ENCODE measurements at regions not wholly inside any gene's neighbourhood (a gene's known extent, or its start where the extent isn't known, plus 50 kb on each side); places are given as distances from the start of the nearest gene placed in this dataset.

- Histone ChIP-seq H3K9me3 (ENCODE audit: control insufficient read depth in 3 of 3, low read length in 3 of 3) (no peaks in the 10 kb centered on the region), H3K27me3 (ENCODE audit: control insufficient read depth in 3 of 3, insufficient read depth in 3 of 3, low read length in 3 of 3) (no peaks in the 10 kb centered on the region), H3K27ac (ENCODE audit: low read depth, low read length) (no peak overlapping the region), H3K9ac (ENCODE audit: low read depth in 1 of 3, low read length in 3 of 3) (no peak overlapping the region), H3K4me3 (ENCODE audit: low read length in 3 of 3) (no peak overlapping the region), H3K4me1 (ENCODE audit: control insufficient read depth in 3 of 3, insufficient read depth in 3 of 3, low read length in 3 of 3) (peaks cover 0 to 3% (median 0%) of the 10 kb centered on the region in 3 donors), H3K36me3 (ENCODE audit: control insufficient read depth in 3 of 3, insufficient read depth in 3 of 3, low read length in 3 of 3) (no peaks in the 10 kb centered on the region)
Measured at GRCh38 chr2:145086910-145087309, 567.0 kb upstream of the ZEB2 start.

GRCh38 chr2:145085612-145086011 is 565.7 kb upstream of the ZEB2 start:
- H3K4me3 ChIP-seq (ENCODE audit: low read length in 3 of 3) = no peak overlapping the region
- no peak overlapping the region for H3K27ac ChIP-seq (ENCODE audit: low read depth, low read length)
- H3K9ac ChIP-seq (ENCODE audit: low read depth in 1 of 3, low read length in 3 of 3) = no peak overlapping the region

GRCh38 chr2:145080426-145080825 is 560.5 kb upstream of the ZEB2 start:
- H3K27me3 ChIP-seq (ENCODE audit: control insufficient read depth in 3 of 3, insufficient read depth in 3 of 3, low read length in 3 of 3) = no peaks in the 10 kb centered on the region
- H3K9me3 ChIP-seq (ENCODE audit: control insufficient read depth in 3 of 3, low read length in 3 of 3) = no peaks in the 10 kb centered on the region
- no peaks in the 10 kb centered on the region for H3K36me3 ChIP-seq (ENCODE audit: control insufficient read depth in 3 of 3, insufficient read depth in 3 of 3, low read length in 3 of 3)
- no peak overlapping the region for H3K4me3 ChIP-seq (ENCODE audit: low read length in 3 of 3)
- H3K4me1 ChIP-seq (ENCODE audit: control insufficient read depth in 3 of 3, insufficient read depth in 3 of 3, low read length in 3 of 3) = no peaks in the 10 kb centered on the region
- H3K9ac ChIP-seq (ENCODE audit: low read depth in 1 of 3, low read length in 3 of 3) = no peak overlapping the region
- no peak overlapping the region for H3K27ac ChIP-seq (ENCODE audit: low read depth, low read length)

More at GRCh38 chr2:145085612-145086011, 565.7 kb upstream of the ZEB2 start:
- Histone ChIP-seq H3K27me3 (ENCODE audit: control insufficient read depth in 3 of 3, insufficient read depth in 3 of 3, low read length in 3 of 3) (no peaks in the 10 kb centered on the region), H3K9me3 (ENCODE audit: control insufficient read depth in 3 of 3, low read length in 3 of 3) (no peaks in the 10 kb centered on the region), H3K4me1 (ENCODE audit: control insufficient read depth in 3 of 3, insufficient read depth in 3 of 3, low read length in 3 of 3) (peaks cover 0 to 3% (median 0%) of the 10 kb centered on the region in 3 donors), H3K36me3 (ENCODE audit: control insufficient read depth in 3 of 3, insufficient read depth in 3 of 3, low read length in 3 of 3) (no peaks in the 10 kb centered on the region)

- Histone ChIP-seq H3K36me3 (ENCODE audit: control insufficient read depth in 3 of 3, insufficient read depth in 3 of 3, low read length in 3 of 3) (no peaks in the 10 kb centered on the region), H3K9ac (ENCODE audit: low read depth in 1 of 3, low read length in 3 of 3) (no peak overlapping the region), H3K27ac (ENCODE audit: low read depth, low read length) (no peak overlapping the region), H3K9me3 (ENCODE audit: control insufficient read depth in 3 of 3, low read length in 3 of 3) (no peaks in the 10 kb centered on the region), H3K4me1 (ENCODE audit: control insufficient read depth in 3 of 3, insufficient read depth in 3 of 3, low read length in 3 of 3) (no peaks in the 10 kb centered on the region), H3K27me3 (ENCODE audit: control insufficient read depth in 3 of 3, insufficient read depth in 3 of 3, low read length in 3 of 3) (no peaks in the 10 kb centered on the region), H3K4me3 (ENCODE audit: low read length in 3 of 3) (no peak overlapping the region)
Measured at GRCh38 chr2:145079641-145080040, 559.7 kb upstream of the ZEB2 start.

GRCh38 chr2:145078923-145079322 is 559.0 kb upstream of the ZEB2 start:
- Histone ChIP-seq H3K27me3 (ENCODE audit: control insufficient read depth in 3 of 3, insufficient read depth in 3 of 3, low read length in 3 of 3) (no peaks in the 10 kb centered on the region), H3K9me3 (ENCODE audit: control insufficient read depth in 3 of 3, low read length in 3 of 3) (no peaks in the 10 kb centered on the region), H3K4me3 (ENCODE audit: low read length in 3 of 3) (no peak overlapping the region), H3K27ac (ENCODE audit: low read depth, low read length) (no peak overlapping the region), H3K9ac (ENCODE audit: low read depth in 1 of 3, low read length in 3 of 3) (no peak overlapping the region), H3K4me1 (ENCODE audit: control insufficient read depth in 3 of 3, insufficient read depth in 3 of 3, low read length in 3 of 3) (no peaks in the 10 kb centered on the region), H3K36me3 (ENCODE audit: control insufficient read depth in 3 of 3, insufficient read depth in 3 of 3, low read length in 3 of 3) (no peaks in the 10 kb centered on the region)

GRCh38 chr2:145076085-145076484 is 556.2 kb upstream of the ZEB2 start:
- no peaks in the 10 kb centered on the region for H3K27me3 ChIP-seq (ENCODE audit: control insufficient read depth in 3 of 3, insufficient read depth in 3 of 3, low read length in 3 of 3)
- no peak overlapping the region for H3K4me3 ChIP-seq (ENCODE audit: low read length in 3 of 3)
- no peaks in the 10 kb centered on the region for H3K9me3 ChIP-seq (ENCODE audit: control insufficient read depth in 3 of 3, low read length in 3 of 3)
- no peaks in the 10 kb centered on the region for H3K4me1 ChIP-seq (ENCODE audit: control insufficient read depth in 3 of 3, insufficient read depth in 3 of 3, low read length in 3 of 3)
- H3K9ac ChIP-seq (ENCODE audit: low read depth in 1 of 3, low read length in 3 of 3) = no peak overlapping the region
- H3K27ac ChIP-seq (ENCODE audit: low read depth, low read length) = no peak overlapping the region
- no peaks in the 10 kb centered on the region for H3K36me3 ChIP-seq (ENCODE audit: control insufficient read depth in 3 of 3, insufficient read depth in 3 of 3, low read length in 3 of 3)

GRCh38 chr2:145075454-145076062 is 555.6 kb upstream of the ZEB2 start:
- H3K27ac ChIP-seq (ENCODE audit: low read depth, low read length) = no peak overlapping the region
- H3K36me3 ChIP-seq (ENCODE audit: control insufficient read depth in 3 of 3, insufficient read depth in 3 of 3, low read length in 3 of 3) = no peaks in the 10 kb centered on the region
- no peak overlapping the region for H3K9ac ChIP-seq (ENCODE audit: low read depth in 1 of 3, low read length in 3 of 3)
- no peaks in the 10 kb centered on the region for H3K27me3 ChIP-seq (ENCODE audit: control insufficient read depth in 3 of 3, insufficient read depth in 3 of 3, low read length in 3 of 3)
- no peaks in the 10 kb centered on the region for H3K9me3 ChIP-seq (ENCODE audit: control insufficient read depth in 3 of 3, low read length in 3 of 3)
- H3K4me1 ChIP-seq (ENCODE audit: control insufficient read depth in 3 of 3, insufficient read depth in 3 of 3, low read length in 3 of 3) = no peaks in the 10 kb centered on the region
- H3K4me3 ChIP-seq (ENCODE audit: low read length in 3 of 3) = no peak overlapping the region

GRCh38 chr2:145070703-145071102 is 550.8 kb upstream of the ZEB2 start:
- Histone ChIP-seq H3K4me3 (ENCODE audit: low read length in 3 of 3) (no peak overlapping the region), H3K27me3 (ENCODE audit: control insufficient read depth in 3 of 3, insufficient read depth in 3 of 3, low read length in 3 of 3) (no peaks in the 10 kb centered on the region), H3K36me3 (ENCODE audit: control insufficient read depth in 3 of 3, insufficient read depth in 3 of 3, low read length in 3 of 3) (no peaks in the 10 kb centered on the region), H3K9me3 (ENCODE audit: control insufficient read depth in 3 of 3, low read length in 3 of 3) (peaks cover 0 to 2% (median 0%) of the 10 kb centered on the region in 3 donors), H3K27ac (ENCODE audit: low read depth, low read length) (no peak overlapping the region), H3K4me1 (ENCODE audit: control insufficient read depth in 3 of 3, insufficient read depth in 3 of 3, low read length in 3 of 3) (no peaks in the 10 kb centered on the region), H3K9ac (ENCODE audit: low read depth in 1 of 3, low read length in 3 of 3) (no peak overlapping the region)

GRCh38 chr2:145068509-145068908 is 548.6 kb upstream of the ZEB2 start:
- Histone ChIP-seq H3K4me1 (ENCODE audit: control insufficient read depth in 3 of 3, insufficient read depth in 3 of 3, low read length in 3 of 3) (no peaks in the 10 kb centered on the region), H3K4me3 (ENCODE audit: low read length in 3 of 3) (no peak overlapping the region), H3K36me3 (ENCODE audit: control insufficient read depth in 3 of 3, insufficient read depth in 3 of 3, low read length in 3 of 3) (no peaks in the 10 kb centered on the region), H3K9me3 (ENCODE audit: control insufficient read depth in 3 of 3, low read length in 3 of 3) (peaks cover 0 to 2% (median 0%) of the 10 kb centered on the region in 3 donors), H3K27ac (ENCODE audit: low read depth, low read length) (no peak overlapping the region), H3K9ac (ENCODE audit: low read depth in 1 of 3, low read length in 3 of 3) (no peak overlapping the region), H3K27me3 (ENCODE audit: control insufficient read depth in 3 of 3, insufficient read depth in 3 of 3, low read length in 3 of 3) (no peaks in the 10 kb centered on the region)

- H3K36me3 ChIP-seq (ENCODE audit: control insufficient read depth in 3 of 3, insufficient read depth in 3 of 3, low read length in 3 of 3) = no peaks in the 10 kb centered on the region
- peaks cover 0 to 2% (median 0%) of the 10 kb centered on the region in 3 donors for H3K9me3 ChIP-seq (ENCODE audit: control insufficient read depth in 3 of 3, low read length in 3 of 3)
- no peaks in the 10 kb centered on the region for H3K4me1 ChIP-seq (ENCODE audit: control insufficient read depth in 3 of 3, insufficient read depth in 3 of 3, low read length in 3 of 3)
- peak overlapping the region; percentile 79 for H3K27ac ChIP-seq (ENCODE audit: low read depth, low read length)
- no peak overlapping the region for H3K4me3 ChIP-seq (ENCODE audit: low read length in 3 of 3)
- H3K27me3 ChIP-seq (ENCODE audit: control insufficient read depth in 3 of 3, insufficient read depth in 3 of 3, low read length in 3 of 3) = no peaks in the 10 kb centered on the region
- H3K9ac ChIP-seq (ENCODE audit: low read depth in 1 of 3, low read length in 3 of 3) = no peak overlapping the region
Measured at GRCh38 chr2:145067549-145068030, 547.7 kb upstream of the ZEB2 start.

Measured in skeletal muscle tissue (tissue), 3 donors.